ENCODE measurements at regions not wholly inside any gene's neighbourhood (a gene's known extent, or its start where the extent isn't known, plus 50 kb on each side); places are given as distances from the start of the nearest gene placed in this dataset.

DNA sequence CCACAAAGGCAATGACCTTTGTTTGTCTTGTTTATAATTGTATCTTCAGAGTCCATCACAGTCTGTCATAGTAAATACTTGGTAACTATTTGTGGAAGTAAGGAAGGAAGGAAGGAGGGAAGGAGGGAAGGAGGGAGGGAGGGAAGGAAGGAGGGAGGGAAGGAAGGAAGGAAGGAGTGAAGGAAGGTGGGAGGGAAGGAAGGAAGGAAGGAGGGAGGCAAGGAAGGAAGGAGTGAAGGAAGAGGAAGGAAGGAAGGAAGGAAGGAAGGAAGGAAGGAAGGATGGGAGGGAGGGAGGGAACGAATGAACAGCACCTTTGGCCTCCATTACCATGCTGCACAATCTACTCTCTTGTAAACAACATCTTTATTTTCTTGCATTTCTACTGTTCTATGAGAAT, 559.5 kb upstream of the PKN2 start:
- TF ChIP-seq, protein P1, sequence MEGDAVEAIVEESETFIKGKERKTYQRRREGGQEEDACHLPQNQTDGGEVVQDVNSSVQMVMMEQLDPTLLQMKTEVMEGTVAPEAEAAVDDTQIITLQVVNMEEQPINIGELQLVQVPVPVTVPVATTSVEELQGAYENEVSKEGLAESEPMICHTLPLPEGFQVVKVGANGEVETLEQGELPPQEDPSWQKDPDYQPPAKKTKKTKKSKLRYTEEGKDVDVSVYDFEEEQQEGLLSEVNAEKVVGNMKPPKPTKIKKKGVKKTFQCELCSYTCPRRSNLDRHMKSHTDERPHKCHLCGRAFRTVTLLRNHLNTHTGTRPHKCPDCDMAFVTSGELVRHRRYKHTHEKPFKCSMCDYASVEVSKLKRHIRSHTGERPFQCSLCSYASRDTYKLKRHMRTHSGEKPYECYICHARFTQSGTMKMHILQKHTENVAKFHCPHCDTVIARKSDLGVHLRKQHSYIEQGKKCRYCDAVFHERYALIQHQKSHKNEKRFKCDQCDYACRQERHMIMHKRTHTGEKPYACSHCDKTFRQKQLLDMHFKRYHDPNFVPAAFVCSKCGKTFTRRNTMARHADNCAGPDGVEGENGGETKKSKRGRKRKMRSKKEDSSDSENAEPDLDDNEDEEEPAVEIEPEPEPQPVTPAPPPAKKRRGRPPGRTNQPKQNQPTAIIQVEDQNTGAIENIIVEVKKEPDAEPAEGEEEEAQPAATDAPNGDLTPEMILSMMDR (conservative IDR thresholded peaks at IDR 0.05) = no peak
- TF ChIP-seq ZFX (IDR thresholded peaks at IDR 0.05) = no peak

Data from C4-2B (cell line).